RCC 7860 (cell line): ENCODE measurements at regions not wholly inside any gene's neighbourhood (a gene's known extent, or its start where the extent isn't known, plus 50 kb on each side); places are given as distances from the start of the nearest gene placed in this dataset.

Experiments used
- DNase-seq: peaks from one replicate; pipeline ENCODE4 v3.0.0-alpha.2; 2015; ENCODE audit warnings: low spot score
- FAIRE-seq: peaks from 2 replicates; lab custom pipeline; 2012; peaks lifted over from hg19 to GRCh38; lab: Jason Lieb, UNC

GRCh38 chr15:35596285-35596684 lies 50.3 kb upstream of the DPH6 start:
- no peak for DNase-seq
- no peak for FAIRE-seq

- FAIRE-seq: no peak
- no peak for DNase-seq
Observed at GRCh38 chr15:35602836-35603235, 56.9 kb upstream of the DPH6 start.

GRCh38 chr15:35603301-35603700 lies 57.3 kb upstream of the DPH6 start:
- peak; percentile 10 for DNase-seq
- peak; percentile 17 for FAIRE-seq

- FAIRE-seq (no peak), DNase-seq (no peak)
Observed at GRCh38 chr15:35603856-35604255, 57.9 kb upstream of the DPH6 start.

- DNase-seq (no peak), FAIRE-seq (no peak)
Observed at GRCh38 chr15:35605764-35606449, 59.9 kb upstream of the DPH6 start.

GRCh38 chr15:35606450-35606779 lies 60.5 kb upstream of the DPH6 start:
- no peak for FAIRE-seq
- no peak for DNase-seq

- DNase-seq (no peak), FAIRE-seq (no peak)
Observed at GRCh38 chr15:35616498-35617271, 70.7 kb upstream of the DPH6 start.

GRCh38 chr15:35618260-35619188 lies 72.6 kb upstream of the DPH6 start:
- FAIRE-seq (no peak), DNase-seq (no peak)

GRCh38 chr15:35622641-35623340 lies 76.8 kb upstream of the DPH6 start:
- FAIRE-seq: no peak
- no peak for DNase-seq

- no peak for FAIRE-seq
- no peak for DNase-seq
Observed at GRCh38 chr15:35624881-35625280, 78.9 kb upstream of the DPH6 start.

- FAIRE-seq (no peak), DNase-seq (no peak)
Observed at GRCh38 chr15:35626571-35627318, 80.8 kb upstream of the DPH6 start.

GRCh38 chr15:35627696-35628095 lies 81.7 kb upstream of the DPH6 start:
- DNase-seq (no peak), FAIRE-seq (no peak)

- FAIRE-seq (no peak), DNase-seq (no peak)
Observed at GRCh38 chr15:35629766-35630165, 83.8 kb upstream of the DPH6 start.

GRCh38 chr15:35630532-35630931 lies 84.6 kb upstream of the DPH6 start:
- FAIRE-seq (no peak), DNase-seq (no peak)

GRCh38 chr15:35630985-35631384 lies 85.0 kb upstream of the DPH6 start:
- FAIRE-seq (no peak), DNase-seq (no peak)

GRCh38 chr15:35633677-35634076 lies 87.7 kb upstream of the DPH6 start:
- FAIRE-seq (no peak), DNase-seq (no peak)

- no peak for DNase-seq
- no peak for FAIRE-seq
Observed at GRCh38 chr15:35646790-35647189, 100.8 kb upstream of the DPH6 start.

- FAIRE-seq (no peak), DNase-seq (no peak)
Observed at GRCh38 chr15:35647303-35647702, 101.3 kb upstream of the DPH6 start.

GRCh38 chr15:35648941-35649340 lies 103.0 kb upstream of the DPH6 start:
- DNase-seq (no peak), FAIRE-seq (no peak)

GRCh38 chr15:35649575-35649974 lies 103.6 kb upstream of the DPH6 start:
- DNase-seq (no peak), FAIRE-seq (no peak)
